Endometrium (tissue), 2 donors: ENCODE measurements at regions not wholly inside any gene's neighbourhood (a gene's known extent, or its start where the extent isn't known, plus 50 kb on each side); places are given as distances from the start of the nearest gene placed in this dataset.

Experiments used
- FAIRE-seq: peaks from 2 replicates; lab custom pipeline; 2012; peaks lifted over from hg19 to GRCh38; lab: Jason Lieb, UNC
- donor health status: control.
- donor health status: control.

- FAIRE-seq = peak; percentile 4
These were observed 1003.3 kb upstream of the NR2F2 start for GRCh38 chr15:95327183-95327525.

GRCh38 chr15:95327661-95328060 is 1002.8 kb upstream of the NR2F2 start:
- no peak for FAIRE-seq

- no peak for FAIRE-seq
These were observed 1001.9 kb upstream of the NR2F2 start for GRCh38 chr15:95328559-95328958.

DNA sequence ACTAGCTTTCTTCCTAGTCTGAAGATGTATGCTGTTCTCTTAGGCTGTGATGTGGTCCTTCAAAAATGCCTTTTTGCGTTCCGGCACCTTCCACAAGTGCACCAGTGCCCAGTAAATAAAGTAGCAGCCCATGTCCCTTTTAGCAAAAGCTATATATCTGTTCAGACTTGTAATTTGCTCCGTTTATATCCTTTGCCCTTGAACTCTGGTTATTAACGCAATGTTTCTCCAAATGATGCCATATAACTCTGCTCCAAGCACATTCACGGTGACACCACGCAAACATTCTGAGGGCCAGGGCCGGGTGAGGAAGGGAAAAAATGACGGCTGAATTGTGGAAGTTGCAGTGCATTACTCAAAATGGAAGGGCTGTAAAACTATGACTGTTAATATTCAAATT is 1001.1 kb upstream of the NR2F2 start:
- FAIRE-seq = no peak

- FAIRE-seq = no peak
These were observed 988.8 kb upstream of the NR2F2 start for GRCh38 chr15:95341686-95342085.

GRCh38 chr15:95345867-95346266 is 984.6 kb upstream of the NR2F2 start:
- no peak for FAIRE-seq

DNA sequence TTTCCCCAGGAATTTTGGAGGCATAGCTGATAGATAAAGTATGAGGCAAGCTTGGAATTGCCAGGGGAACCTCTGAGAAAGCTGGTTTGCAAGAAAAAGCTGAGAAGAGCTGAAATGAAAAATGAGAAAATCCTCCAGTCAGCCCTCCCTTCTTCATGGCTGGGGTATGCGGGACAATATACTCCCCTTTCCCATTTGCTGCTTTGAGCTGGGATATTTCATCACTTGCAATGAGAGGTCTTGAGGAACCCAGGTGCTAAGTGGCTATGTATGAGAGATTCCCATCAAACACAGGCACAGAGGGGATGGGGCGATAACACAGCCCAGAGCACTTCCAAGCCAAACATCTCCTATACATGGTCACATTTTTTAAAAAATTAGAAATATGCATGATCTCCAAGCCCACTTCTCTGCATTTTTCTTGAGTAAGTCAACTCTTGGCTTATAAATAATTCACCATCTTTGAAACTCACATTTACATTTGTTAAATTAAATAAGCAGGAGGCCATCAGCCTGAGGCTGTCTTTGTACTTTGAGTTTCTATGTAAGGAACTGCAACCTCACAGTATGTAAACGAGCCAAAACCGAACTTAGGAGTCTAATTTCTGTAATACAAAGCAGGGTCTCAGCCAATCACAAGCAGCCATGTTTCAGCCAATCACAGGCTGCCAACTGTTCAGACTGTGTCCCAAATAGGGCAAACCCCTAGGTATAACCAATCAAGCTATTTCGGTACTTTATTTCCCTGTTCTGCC is 983.6 kb upstream of the NR2F2 start:
- FAIRE-seq = no peak

DNA sequence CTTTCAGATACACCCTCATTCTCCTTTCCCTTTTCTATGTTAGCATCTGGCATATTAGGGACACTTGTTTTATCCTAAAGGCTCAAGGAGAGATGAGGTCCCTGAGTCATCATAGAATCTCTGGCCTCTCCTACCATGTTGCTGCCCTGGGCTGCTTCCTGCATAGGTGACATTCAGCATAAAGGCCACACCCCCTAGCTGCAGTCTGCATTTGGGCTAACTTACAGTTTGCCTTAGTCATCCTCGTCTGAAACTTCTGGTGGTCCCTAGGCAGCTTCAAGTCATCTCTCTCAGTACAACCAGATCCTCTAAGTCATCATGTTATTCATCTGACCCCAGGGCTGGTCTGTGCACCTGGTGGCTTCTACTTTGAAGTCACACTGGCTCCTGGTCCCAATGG is 982.7 kb upstream of the NR2F2 start:
- no peak for FAIRE-seq

GRCh38 chr15:95350908-95351307 is 979.6 kb upstream of the NR2F2 start:
- FAIRE-seq = no peak

- no peak for FAIRE-seq
These were observed 977.8 kb upstream of the NR2F2 start for GRCh38 chr15:95352631-95353187.

DNA sequence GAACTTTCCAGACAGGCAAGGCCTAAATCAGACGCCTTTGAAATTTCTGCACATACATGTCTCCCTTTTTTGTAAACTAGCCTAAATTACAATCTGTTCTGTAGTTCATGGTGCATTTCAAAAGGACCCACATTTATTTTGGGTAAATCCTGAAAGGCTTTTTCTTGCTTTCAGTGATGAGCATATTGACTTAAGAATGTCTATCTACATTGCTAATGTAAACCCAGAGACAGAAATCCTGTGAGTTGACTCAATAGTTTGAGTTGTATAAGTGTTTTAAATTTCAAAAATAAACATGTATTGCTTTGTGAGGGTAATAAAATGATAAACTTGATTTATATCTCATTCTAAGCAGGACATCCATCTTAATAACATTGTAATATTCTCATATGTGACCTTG is 977.0 kb upstream of the NR2F2 start:
- FAIRE-seq = no peak

DNA sequence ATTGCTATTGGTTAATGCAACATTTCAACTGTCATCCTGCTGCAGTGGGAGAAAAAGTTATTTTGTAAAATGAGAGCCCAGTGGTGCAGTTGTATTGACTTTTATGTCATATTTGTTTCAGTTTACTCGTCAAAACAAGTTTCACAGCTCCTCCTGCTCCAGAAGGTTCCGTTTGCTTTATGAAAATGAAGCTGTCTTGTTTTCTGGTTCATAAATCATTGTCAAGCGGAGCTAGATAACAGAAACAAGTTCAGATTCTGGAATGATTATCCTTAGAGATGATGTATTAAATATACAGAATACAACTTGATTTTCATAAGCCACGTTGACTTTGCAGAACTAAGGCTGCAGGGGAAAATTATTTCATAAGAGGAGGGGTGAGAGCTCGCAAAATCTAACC is 970.5 kb upstream of the NR2F2 start:
- FAIRE-seq = no peak

- no peak for FAIRE-seq
These were observed 968.2 kb upstream of the NR2F2 start for GRCh38 chr15:95362306-95362705.

DNA sequence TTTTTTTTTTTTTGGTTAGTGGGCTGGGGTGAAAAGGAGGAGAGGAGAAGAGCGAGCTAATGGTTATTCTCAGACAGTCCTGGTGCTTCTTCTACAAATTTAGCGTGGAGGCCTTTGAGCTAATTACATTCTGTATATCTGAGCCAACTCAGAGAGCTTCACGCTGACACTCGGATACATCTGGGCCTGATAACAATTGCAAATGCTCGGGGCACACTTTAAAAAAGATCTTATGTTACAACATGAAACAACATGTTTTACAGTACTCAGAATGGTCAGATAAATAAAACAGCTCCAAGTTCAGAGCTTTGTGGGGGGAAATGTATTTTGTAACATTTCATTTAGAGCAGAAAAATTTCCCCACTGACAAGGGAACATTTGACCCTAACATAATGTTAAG is 966.9 kb upstream of the NR2F2 start:
- FAIRE-seq = no peak

DNA sequence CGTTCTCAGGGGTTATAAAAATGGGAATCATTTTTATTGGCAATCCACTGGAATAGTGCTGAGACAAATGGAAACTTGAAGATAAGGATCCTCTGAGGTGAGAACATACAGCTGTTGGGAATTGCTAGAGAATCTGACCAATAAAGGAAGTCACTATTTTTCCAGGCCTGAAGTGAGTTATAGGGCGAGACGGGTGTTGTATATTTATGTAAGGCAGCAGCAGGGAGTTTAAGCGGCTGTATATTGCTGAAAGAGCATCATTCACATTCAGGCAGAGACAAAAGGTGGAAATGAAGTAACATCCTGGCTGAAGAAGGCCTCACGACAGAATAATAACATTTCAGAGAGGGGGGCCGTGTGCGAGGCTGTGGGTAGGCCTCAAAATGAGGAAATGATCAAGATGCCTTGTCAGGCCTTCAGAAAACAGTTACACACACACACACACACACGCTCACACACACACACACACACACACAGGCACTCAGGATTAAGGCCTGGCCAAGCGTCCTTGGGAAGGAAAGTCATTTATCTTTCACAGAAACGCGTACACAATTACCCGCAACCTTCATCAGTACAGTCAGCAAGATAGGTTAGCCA is 964.9 kb upstream of the NR2F2 start:
- FAIRE-seq = no peak

- FAIRE-seq = no peak
These were observed 962.3 kb upstream of the NR2F2 start for GRCh38 chr15:95368191-95368590.

- FAIRE-seq = no peak
These were observed 961.5 kb upstream of the NR2F2 start for GRCh38 chr15:95368755-95369601.

- no peak for FAIRE-seq
These were observed 960.2 kb upstream of the NR2F2 start for GRCh38 chr15:95370291-95370690.

DNA sequence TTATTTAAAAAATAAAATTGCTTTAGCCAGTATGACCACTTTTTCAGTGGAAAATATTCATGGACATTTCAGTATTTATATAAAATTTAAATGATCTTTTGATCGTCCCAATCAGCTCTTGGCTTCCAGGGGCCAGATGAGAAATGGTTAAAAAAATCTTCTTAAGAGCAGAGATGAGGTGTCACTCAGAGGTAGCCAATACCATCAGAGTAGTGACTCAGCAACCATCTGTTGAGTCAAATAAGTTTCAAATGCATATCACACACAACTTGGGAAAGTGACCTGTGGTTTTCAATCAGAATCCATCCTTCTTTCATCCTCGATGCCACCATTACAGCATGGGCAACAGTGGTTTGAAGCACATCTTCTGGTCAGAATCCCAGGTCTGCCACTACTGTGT is 958.8 kb upstream of the NR2F2 start:
- FAIRE-seq = no peak

DNA sequence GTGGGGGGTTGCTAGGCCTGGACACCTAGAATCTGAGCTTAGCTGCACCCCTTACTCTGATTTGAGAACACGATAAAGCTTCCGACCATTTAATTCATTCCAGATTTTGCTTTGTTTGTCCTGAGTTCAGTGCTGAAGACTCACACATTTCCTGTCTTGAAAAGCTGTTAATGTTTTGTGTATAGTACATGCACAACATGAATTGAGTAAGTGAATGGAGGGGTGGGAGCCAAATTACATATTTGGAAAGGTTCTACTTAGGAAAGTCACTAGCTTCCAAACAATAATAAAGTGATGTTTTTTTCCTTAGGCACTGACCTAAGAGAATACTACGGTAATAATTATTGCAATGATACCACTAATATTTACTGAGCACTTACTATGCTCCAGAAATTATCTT is 955.2 kb upstream of the NR2F2 start:
- FAIRE-seq = no peak

DNA sequence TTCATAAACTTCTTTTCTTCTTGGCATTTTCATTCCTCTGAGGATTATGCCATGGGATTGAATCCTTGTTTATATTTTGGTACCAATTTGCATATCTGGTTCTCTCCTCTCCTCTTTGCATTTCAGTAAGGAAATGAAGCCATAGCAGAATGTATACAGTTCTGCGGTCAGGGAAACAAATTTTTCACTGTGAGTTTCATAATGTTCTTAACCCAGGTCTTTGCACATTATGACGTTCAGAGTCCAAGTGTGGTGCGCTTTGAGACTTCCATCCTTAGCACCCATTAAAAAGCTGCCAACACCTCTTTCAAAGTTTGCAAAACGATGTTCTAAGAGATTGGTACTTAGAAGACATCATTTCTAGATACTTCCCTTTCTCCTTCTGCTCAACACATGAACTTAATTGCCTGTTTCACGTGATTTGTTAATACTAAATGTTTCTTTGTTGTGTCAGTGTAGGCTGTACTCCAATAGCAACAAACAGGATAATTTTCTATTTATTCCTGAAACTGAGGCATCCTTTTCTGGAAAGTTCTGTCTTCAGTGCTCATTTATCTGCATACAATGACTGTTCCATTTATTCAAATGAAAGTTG is 953.1 kb upstream of the NR2F2 start:
- FAIRE-seq = no peak

GRCh38 chr15:95394186-95395067 is 936.1 kb upstream of the NR2F2 start:
- FAIRE-seq = peak; percentile 8
